GM12891 (cell line): ENCODE measurements at regions not wholly inside any gene's neighbourhood (a gene's known extent, or its start where the extent isn't known, plus 50 kb on each side); places are given as distances from the start of the nearest gene placed in this dataset.

Source experiments
- PAX5 ChIP-seq: IDR thresholded peaks from 2 replicates; pipeline ENCODE4 v1.6.1; 2011; ENCODE audit warnings: low read length, moderate library complexity, mild to moderate bottlenecking; ENCODE audit not compliant: insufficient read depth, severe bottlenecking
- POLR2A ChIP-seq: IDR thresholded peaks from 2 replicates; pipeline ENCODE4 v1.6.1; 2011; ENCODE audit warnings: low read depth, low read length, control low read depth
- POLR2AphosphoS5 ChIP-seq: IDR thresholded peaks from 2 replicates; pipeline ENCODE4 v1.6.1; 2011; ENCODE audit warnings: low read depth, low read length, control low read depth
- POU2F2 ChIP-seq: IDR thresholded peaks from 2 replicates; pipeline ENCODE4 v1.6.1; 2011; ENCODE audit warnings: low read depth, mild to moderate bottlenecking, control low read depth, low read length, moderate library complexity
- SPI1 ChIP-seq: IDR thresholded peaks from 2 replicates; pipeline ENCODE4 v1.6.1; 2011; ENCODE audit warnings: low read depth, low read length, control low read depth
- TAF1 ChIP-seq: IDR thresholded peaks from 2 replicates; pipeline ENCODE4 v1.6.1; 2011; ENCODE audit warnings: low read depth, low read length, control low read depth

GRCh38 chr1:9466780-9467758 lies 72.2 kb upstream of the SLC25A33 start:
- no peak for TF ChIP-seq POLR2A
- TF ChIP-seq POLR2AphosphoS5 = no peak
- no peak for TF ChIP-seq SPI1
- TF ChIP-seq TAF1 = no peak
- TF ChIP-seq PAX5 = no peak
- no peak for TF ChIP-seq POU2F2
